ENCODE measurements at regions not wholly inside any gene's neighbourhood (a gene's known extent, or its start where the extent isn't known, plus 50 kb on each side); places are given as distances from the start of the nearest gene placed in this dataset.

DNA sequence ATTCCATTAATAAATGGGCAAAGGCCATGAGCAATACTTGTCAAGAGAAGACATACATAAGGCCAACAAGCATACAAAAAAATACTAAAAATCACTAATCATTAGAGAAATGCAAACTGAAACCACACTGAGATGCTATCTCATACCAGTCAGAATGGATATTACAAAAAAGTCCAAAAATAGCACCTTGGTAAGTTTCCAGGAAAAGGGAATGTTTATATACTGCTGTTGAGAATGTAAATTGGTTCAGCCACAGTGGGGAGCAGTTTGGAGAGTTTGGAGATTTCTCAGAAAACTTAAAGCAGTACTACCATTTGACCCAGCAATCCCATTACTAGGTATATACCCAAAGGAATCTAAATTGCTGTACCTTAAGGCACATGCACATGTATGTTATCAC lies 467.7 kb downstream of the CDH11 start:
- Histone ChIP-seq H3K27ac (no peak overlapping the region), H3K27me3 (ENCODE audit: insufficient read depth, low read depth, severe bottlenecking) (no peaks in the 10 kb centered on the region), H3K4me3 (ENCODE audit: low read depth, low read length) (no peak overlapping the region), H3K36me3 (no peaks in the 10 kb centered on the region), H3K9me3 (ENCODE audit: severe bottlenecking) (no peaks in the 10 kb centered on the region)
- no peak for DNase-seq
- TF ChIP-seq, protein P1, sequence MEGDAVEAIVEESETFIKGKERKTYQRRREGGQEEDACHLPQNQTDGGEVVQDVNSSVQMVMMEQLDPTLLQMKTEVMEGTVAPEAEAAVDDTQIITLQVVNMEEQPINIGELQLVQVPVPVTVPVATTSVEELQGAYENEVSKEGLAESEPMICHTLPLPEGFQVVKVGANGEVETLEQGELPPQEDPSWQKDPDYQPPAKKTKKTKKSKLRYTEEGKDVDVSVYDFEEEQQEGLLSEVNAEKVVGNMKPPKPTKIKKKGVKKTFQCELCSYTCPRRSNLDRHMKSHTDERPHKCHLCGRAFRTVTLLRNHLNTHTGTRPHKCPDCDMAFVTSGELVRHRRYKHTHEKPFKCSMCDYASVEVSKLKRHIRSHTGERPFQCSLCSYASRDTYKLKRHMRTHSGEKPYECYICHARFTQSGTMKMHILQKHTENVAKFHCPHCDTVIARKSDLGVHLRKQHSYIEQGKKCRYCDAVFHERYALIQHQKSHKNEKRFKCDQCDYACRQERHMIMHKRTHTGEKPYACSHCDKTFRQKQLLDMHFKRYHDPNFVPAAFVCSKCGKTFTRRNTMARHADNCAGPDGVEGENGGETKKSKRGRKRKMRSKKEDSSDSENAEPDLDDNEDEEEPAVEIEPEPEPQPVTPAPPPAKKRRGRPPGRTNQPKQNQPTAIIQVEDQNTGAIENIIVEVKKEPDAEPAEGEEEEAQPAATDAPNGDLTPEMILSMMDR (IDR thresholded peaks at IDR 0.05; ENCODE audit: low read depth, low read length): no peak

DNA sequence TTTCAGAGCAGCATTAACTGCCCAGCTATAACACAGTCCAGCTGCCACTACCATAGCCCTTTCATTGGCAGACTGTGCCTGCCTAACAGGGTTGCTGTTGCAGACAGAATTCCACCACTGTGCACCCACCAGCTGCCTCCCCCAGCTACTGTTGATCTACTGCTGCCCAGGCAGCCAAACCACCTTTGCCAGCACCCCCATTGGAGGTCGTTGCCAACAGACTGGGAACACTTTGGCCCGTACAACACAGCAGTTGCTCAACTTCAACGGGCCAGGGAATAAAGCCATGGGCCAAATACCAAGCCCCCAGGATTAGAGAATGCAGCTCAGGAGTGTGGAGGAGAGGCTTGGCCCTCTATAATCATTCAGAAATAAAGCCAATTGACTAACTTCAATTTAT lies 473.6 kb downstream of the CDH11 start:
- no peak overlapping the region for H3K27ac ChIP-seq
- H3K36me3 ChIP-seq: no peaks in the 10 kb centered on the region
- no peak overlapping the region for H3K4me3 ChIP-seq (ENCODE audit: low read depth, low read length)
- TF ChIP-seq, protein P1 (IDR thresholded peaks at IDR 0.05; ENCODE audit: low read depth, low read length): no peak
- no peaks in the 10 kb centered on the region for H3K9me3 ChIP-seq (ENCODE audit: severe bottlenecking)
- DNase-seq: no peak
- H3K27me3 ChIP-seq (ENCODE audit: insufficient read depth, low read depth, severe bottlenecking): no peaks in the 10 kb centered on the region

DNA sequence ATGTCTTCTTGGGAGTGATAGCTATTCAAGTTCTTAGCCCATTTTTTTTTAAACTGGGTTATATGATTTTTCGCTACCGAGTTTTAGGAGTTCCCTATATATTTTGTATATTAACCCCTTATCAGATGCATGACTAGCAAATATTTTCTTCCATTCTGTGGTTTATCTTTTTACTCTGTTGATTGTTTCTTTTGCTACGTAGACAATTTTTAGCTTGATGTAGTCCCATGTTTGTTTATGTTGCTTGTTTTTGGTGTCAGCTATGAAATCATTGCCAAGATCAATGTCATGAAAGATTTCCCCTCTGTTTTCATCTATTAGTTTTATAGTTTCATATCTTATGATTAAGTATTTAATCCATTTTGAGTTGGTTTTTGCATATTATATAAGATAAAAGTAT lies 480.5 kb downstream of the CDH11 start:
- no peaks in the 10 kb centered on the region for H3K27me3 ChIP-seq (ENCODE audit: insufficient read depth, low read depth, severe bottlenecking)
- no peak overlapping the region for H3K4me3 ChIP-seq (ENCODE audit: low read depth, low read length)
- no peaks in the 10 kb centered on the region for H3K36me3 ChIP-seq
- H3K9me3 ChIP-seq (ENCODE audit: severe bottlenecking): no peaks in the 10 kb centered on the region
- no peak for DNase-seq
- TF ChIP-seq, protein P1 (IDR thresholded peaks at IDR 0.05; ENCODE audit: low read depth, low read length): no peak
- H3K27ac ChIP-seq: no peak overlapping the region

DNA sequence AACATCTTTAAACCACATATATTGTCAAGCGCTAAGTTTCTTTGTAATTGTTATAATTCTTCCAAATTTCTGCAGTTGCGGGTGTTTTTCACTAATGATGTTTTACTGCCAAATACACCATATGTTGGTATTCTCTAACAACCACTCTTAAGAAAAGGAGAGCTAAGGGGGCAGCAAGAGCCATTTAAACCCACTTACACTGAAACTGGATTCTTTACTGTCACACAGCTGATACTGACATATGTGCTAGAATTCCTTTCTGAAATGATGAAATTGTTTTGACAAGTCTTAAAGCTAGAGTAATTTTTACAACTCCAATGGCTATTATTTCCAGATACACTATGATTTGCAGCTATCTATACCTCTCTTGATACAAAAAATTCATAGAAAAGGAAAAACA lies 483.1 kb downstream of the CDH11 start:
- Histone ChIP-seq H3K4me3 (ENCODE audit: low read depth, low read length) (no peak overlapping the region), H3K36me3 (no peaks in the 10 kb centered on the region), H3K27me3 (ENCODE audit: insufficient read depth, low read depth, severe bottlenecking) (no peaks in the 10 kb centered on the region), H3K9me3 (ENCODE audit: severe bottlenecking) (no peaks in the 10 kb centered on the region), H3K27ac (no peak overlapping the region)
- no peak for DNase-seq
- TF ChIP-seq, protein P1 (IDR thresholded peaks at IDR 0.05; ENCODE audit: low read depth, low read length): no peak

DNA sequence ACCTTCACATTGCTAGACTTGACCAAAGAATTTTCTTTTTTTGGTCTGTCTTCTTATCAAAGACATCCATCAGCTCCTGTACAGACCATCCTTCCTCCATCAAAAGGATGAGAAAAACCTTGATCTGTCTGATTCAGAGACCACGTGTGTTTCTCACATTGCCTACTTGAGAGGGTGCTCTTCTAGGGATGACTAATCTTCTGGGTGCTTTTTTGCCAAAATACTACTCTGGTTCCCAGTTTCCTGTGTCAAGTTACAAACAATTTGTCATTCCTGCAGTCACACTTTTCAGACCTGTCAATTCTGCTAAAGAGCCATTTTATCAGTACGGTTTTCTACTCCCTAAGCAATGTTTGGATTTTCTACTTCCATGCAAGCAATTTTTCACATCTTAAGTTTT lies 492.2 kb downstream of the CDH11 start:
- TF ChIP-seq, protein P1 (IDR thresholded peaks at IDR 0.05; ENCODE audit: low read depth, low read length): no peak
- DNase-seq: no peak
- Histone ChIP-seq H3K9me3 (ENCODE audit: severe bottlenecking) (no peaks in the 10 kb centered on the region), H3K4me3 (ENCODE audit: low read depth, low read length) (no peak overlapping the region), H3K27me3 (ENCODE audit: insufficient read depth, low read depth, severe bottlenecking) (no peaks in the 10 kb centered on the region), H3K36me3 (no peaks in the 10 kb centered on the region), H3K27ac (no peak overlapping the region)

DNA sequence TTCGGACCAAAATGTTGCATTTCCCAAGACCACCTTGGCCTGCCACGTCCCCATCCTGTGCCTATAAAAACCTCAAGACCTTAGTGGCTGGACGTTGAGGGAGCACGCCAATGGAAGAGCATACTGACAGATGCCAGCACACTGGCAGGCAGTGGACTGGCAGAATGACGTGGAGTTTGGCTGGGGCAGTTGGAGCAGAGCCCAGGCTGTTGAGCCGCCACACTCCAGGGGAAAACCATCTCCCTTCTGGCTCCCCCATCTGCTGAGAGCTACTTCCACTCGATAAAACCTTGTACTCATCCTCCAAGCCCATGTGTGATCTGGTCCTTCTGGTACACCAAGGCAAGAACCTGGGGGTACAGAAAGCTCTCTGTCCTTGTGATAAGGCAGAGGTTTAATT lies 494.1 kb downstream of the CDH11 start:
- H3K9me3 ChIP-seq (ENCODE audit: severe bottlenecking): no peaks in the 10 kb centered on the region
- H3K4me3 ChIP-seq (ENCODE audit: low read depth, low read length): no peak overlapping the region
- TF ChIP-seq, protein P1 (IDR thresholded peaks at IDR 0.05; ENCODE audit: low read depth, low read length): no peak
- DNase-seq: no peak
- no peaks in the 10 kb centered on the region for H3K27me3 ChIP-seq (ENCODE audit: insufficient read depth, low read depth, severe bottlenecking)
- no peak overlapping the region for H3K27ac ChIP-seq
- H3K36me3 ChIP-seq: no peaks in the 10 kb centered on the region
